Fibroblast of gingiva (primary cell): ENCODE measurements at regions not wholly inside any gene's neighbourhood (a gene's known extent, or its start where the extent isn't known, plus 50 kb on each side); places are given as distances from the start of the nearest gene placed in this dataset.
"Not testable (repeated sequence)": the region's sequence is repeated elsewhere in the genome, so short reads cannot be mapped to it uniquely, and the experiment has no call there.

Source experiments
- DNase-seq: peaks from one replicate; pipeline ENCODE4 v3.0.0-alpha.2; 2011; ENCODE audit warnings: low read depth

DNA sequence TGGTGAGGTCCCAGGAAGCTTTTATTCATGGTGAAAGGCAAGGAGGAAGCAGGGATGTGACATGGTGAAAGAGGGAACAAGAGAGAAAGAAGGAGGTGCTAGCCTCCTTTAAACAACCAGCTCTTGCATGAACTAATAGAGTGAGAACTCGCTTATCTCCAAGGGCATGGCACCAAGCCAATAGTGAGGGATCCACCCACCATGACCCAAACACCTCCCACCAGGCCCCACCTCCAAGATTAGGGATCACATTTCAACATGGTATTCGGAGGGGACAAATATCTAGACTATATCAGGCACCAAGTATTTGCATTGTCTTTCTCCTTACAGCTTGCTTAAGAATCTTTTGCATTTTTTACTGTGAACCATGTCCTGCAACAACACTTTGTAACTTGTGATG lies 91.9 kb upstream of the DHRS4 start:
- no peak for DNase-seq

DNA sequence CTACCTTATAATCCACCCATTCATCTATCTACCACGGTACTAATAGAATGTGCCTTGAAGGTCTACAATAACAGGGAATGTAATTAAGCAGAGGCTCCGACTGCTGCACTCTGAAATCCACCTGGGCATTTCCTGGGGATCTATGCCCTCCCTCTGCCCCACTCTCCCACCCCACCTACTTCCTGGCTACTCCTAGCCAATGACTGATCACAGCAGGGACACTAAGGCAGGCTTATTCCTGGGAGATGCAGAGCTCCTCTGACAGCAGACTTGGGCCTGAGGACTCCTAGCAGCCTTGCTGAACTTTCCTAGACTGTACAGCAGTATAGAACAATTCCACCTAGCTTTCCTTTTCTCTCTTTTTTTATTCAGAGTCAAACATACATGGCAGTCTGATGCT lies 91.1 kb upstream of the DHRS4 start:
- DNase-seq, result no peak

DNA sequence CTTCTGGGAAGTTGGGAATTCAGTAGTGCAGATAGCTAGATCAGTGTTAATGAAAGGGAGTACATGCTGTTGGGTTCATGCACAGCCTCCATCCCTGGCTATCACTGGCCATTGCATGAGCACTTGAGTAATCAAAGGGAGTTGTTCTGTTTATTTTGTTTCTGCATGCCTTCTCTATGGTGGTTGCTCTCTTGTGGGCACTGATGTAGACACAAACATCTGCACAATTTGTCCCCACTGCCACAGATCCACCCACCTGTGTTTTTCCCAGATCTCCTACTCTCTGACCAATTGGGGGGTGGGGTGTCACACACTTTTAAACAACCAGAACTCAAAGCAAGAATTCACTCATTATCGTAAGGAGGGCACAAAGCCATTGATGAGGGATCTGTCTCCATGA lies 89.7 kb upstream of the DHRS4 start:
- no peak for DNase-seq

DNA sequence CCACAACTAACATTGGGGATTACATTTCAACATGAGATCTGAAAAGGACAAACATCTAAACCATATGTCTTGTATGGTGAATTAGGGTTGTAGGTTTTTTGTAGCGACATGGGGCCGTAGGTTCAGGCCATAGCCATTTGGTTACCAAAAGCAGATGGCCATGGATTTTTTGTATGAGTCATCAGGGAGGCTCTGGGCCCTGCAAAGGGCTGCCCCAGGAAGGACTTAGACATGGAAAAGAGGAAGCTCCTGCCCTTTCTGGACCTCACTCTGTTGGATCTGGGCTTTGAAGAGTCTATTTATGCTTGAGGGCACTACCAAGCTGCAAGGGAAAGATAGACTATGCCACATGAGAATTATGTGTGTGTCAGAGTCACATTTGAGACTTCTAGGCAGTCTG lies 89.3 kb upstream of the DHRS4 start:
- no peak for DNase-seq

DNA sequence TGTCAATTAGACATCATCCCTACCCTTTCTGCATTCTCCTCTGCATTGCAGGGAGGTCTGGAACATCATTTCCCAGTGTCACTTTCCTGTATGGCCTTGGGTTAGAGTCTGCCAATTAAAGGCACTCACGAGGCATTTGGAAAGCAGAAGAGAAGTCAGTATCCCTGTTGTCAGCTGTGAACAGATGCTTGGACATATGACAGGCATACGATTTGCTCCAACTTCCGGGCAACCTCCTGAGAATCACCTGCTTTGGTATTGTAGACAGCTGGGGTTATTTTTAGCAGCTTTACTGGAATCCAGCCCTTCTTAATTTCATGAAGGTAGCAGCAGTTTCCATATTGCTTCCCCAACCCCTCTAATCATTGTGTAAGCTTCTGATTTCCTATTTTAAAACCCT lies 88.7 kb upstream of the DHRS4 start:
- DNase-seq, result no peak

GRCh38 chr14:23865502-23865901 lies 88.1 kb upstream of the DHRS4 start:
- DNase-seq, result no peak

GRCh38 chr14:23866269-23866668 lies 87.3 kb upstream of the DHRS4 start:
- no peak for DNase-seq

DNA sequence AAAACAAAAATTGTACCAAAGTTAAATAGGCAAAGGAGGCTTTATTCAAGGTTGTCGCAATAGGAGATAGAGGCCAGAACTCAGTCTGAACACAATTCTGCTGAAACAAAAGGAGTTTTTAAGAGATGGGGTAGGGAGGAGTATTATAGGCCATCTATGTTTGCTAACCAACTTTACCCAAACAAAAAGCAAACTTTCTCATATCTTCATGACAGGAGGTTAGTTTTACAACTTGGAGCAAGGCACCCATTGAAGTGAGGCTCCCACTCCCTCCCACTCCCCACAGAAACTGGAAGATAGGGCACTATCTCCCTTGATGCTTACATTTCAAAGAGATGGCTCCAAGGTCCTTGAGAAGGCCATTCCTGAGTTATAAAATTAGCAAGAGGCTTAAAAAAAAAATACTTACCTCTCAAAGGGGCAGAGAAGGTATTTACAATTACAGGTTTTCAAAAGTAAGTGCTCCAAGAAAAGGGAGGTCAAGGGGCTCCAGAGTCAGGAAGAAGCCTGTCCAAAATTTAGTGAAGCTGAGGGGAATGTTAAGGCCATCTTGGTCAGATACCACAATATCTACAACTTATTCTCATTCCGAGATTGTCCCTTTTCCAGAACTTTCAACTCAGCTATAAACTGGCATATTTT lies 84.4 kb upstream of the DHRS4 start:
- DNase-seq, result no peak

DNA sequence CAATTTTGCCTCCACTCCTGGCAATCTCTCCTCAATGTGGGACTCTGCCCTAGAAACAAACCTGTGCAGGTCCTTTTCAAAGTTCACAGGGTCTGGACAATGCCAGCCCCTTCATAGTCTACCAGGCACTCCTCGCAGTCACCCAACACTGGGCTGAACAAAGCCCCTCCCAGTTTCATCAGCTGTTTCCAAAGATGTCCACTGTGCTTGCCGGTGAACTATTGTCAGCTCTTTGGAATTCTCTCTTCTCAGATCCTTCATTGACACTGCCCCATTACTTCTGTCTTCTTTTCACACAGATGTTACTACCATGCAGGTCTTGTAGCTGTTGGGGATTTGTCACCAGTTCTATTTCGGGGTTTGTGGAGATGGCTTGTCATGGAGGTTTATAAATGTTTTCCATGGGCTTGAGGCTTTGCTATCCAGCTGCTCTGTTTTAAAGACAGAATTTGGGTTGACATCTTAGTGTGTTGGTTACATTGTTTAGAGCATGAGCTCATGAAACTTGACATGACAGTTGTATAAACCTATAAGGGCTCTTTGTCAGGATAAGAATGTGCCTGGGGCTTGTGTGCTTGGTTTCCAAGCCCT lies 77.3 kb upstream of the DHRS4 start:
- DNase-seq, result no peak

- DNase-seq, result no peak
Observed at GRCh38 chr14:23877111-23877510, 76.5 kb upstream of the DHRS4 start.

GRCh38 chr14:23877538-23878180 lies 75.9 kb upstream of the DHRS4 start:
- no peak for DNase-seq

GRCh38 chr14:23881282-23881681 lies 72.3 kb upstream of the DHRS4 start:
- DNase-seq, result no peak

DNA sequence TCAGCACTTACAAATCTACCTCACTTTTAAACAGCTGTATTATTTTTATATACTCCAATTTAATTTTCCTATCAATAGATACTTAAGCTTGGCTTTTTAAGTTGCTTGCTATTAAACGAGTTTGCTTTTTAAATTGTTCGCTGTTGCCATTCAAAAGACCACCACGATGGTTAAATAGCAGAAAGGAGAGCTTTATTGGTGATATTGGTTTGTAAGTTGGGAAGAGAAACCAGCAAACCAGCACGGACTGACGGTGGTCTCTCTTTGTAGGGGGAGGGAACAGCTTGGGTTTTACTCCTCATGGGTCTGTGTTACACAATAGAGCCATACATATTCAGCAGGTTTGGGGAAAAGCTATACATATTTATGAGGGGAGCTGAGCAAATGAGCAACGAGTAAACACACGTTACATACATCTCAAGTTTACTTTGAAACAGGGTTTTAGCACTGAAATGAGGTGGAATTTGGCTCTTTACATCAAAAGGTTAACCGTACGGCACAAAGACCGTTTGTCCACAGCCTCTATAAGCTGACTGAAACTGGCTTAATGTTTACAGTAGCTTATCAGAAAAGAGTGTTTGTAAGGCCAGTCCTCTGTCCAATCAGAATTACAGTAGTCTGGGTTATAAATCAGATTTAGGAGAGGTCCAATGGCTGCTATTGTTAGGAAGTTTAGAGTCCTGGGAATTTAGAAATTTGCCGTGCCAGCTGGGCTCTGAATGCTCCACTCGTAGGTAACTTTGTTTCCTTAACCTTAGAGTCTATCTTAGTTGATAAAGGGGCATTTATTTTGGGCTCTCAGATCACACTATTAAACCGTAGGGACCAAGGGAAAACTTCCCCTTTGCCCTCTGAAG lies 69.7 kb upstream of the DHRS4 start:
- DNase-seq, result no peak

GRCh38 chr14:23884541-23884904 lies 69.0 kb upstream of the DHRS4 start:
- DNase-seq, result no peak

DNA sequence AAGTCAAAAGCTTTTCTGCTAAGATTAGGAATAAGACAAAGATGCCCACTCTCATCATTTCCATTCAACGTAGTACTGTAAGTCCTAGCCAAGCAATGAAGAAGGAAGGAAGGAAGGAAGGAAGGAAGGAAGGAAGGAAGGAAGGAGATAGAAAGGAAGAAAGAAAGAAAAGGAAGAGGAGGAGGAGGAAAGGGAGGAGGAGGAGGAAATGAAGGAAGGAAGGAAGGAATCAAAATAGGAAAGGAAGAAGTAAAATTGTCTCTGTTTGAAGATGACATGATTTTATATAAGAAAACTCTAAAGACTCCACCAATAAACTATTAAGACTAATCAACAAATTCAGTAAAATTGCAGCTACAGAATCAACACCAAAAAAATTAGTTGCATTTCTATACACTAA lies 66.0 kb upstream of the DHRS4 start:
- no peak for DNase-seq

GRCh38 chr14:23891717-23892116 lies 61.9 kb upstream of the DHRS4 start:
- not testable (repeated sequence) for DNase-seq

DNA sequence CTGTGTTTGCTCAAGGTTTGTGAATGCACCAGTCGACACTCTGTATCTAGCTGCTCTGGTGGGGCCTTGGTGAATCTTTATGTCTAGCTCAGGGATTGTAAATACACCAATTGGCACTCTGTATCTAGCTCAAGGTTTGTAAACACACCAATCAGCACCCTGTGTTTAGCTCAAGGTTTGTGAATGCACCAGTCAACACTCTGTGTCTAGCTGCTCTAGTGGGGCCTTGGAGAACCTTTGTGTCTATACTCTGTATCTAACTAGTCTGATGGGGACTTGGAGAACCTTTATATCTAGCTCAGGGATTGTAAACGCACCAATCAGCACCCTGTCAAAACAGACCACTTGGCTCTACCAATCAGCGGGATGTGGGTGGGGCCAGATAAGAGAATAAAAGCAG lies 61.3 kb upstream of the DHRS4 start:
- DNase-seq, result not testable (repeated sequence)

GRCh38 chr14:23894362-23895052 lies 59.1 kb upstream of the DHRS4 start:
- no peak for DNase-seq

- no peak for DNase-seq
Observed at GRCh38 chr14:23895053-23895419, 58.5 kb upstream of the DHRS4 start.

GRCh38 chr14:23895480-23895879 lies 58.1 kb upstream of the DHRS4 start:
- DNase-seq, result no peak

DNA sequence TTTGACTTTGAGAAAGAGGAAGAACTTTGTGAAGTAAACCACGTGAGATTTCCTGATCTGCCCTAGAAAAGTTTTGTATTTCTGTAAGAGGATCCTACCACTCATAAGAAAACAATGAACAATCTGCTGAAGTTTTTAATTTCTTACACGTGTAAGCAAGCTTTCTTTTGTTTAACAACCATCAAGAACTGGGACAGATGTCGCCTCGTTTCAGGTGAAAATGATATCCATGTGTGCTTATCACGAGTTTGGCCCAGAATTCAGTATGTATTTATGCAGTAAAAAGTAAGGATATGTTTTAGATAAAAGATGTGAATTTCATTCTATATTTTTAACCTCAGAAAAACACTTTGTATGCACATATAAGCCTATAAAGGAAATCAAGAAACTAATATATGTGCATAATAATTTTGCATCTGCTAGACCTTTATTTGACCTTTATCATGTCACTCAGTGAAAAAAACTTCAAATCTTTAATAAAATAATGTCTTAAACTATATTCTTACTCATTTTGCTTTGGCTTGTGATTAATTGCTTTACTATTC lies 56.9 kb upstream of the DHRS4 start:
- DNase-seq, result no peak

DNA sequence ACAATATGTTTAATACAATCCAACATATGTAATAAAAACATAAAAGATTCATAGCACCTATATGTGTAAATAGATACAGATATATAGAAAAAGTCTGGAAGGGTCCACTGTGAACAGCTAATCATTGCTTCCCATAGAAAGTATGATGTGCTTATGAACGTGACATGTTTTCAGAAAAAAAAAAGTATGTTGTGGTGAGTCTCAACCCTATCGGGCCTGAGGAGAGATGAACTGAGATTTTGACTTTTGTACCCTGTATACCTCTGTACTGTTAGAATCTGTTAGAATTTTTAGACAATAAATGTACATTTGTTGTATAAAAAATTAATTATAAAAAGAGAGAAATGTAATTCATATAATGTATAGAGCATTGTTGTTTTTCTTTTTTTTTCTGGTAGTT lies 56.3 kb upstream of the DHRS4 start:
- not testable (repeated sequence) for DNase-seq
